HepG2 (cell line): ENCODE measurements at regions not wholly inside any gene's neighbourhood (a gene's known extent, or its start where the extent isn't known, plus 50 kb on each side); places are given as distances from the start of the nearest gene placed in this dataset.

Experiments used
- ATAC-seq: fragments of 200-7000 bp; cut with Tn5 transposase; 3 replicates; pipeline ENCODE4 v1.9.1; 2020; ENCODE audit warnings: mild to moderate bottlenecking, moderate library complexity
- BruUV-seq: library from RNA; stranded (reverse); fragments of 400-500 nt; replicated peaks from 2 replicates; lab custom pipeline; 2021; lab: Mats Ljungman, UMichigan
- CTCF ChIA-PET: fragments of 300-600 bp; formaldehyde crosslinking; extraction: SDS; loops from one replicate; lab custom pipeline; 2021; ENCODE audit warnings: low total read pairs, inconsistent platforms, low intra/inter-chr PET ratio; lab: Yijun Ruan, JAX
- POLR2A ChIA-PET: fragments of 350-600 bp; sonication (Branson Sonifier 250); formaldehyde crosslinking; loops from one replicate; lab custom pipeline; 2020; ENCODE audit warnings: antibody characterized with exemption, inconsistent platforms; lab: Yijun Ruan, JAX
- DNase-seq: peaks from one replicate; pipeline ENCODE4 v3.0.0-alpha.2; 2015; ENCODE audit warnings: low spot score
- FAIRE-seq: peaks from 3 replicates; lab custom pipeline; 2011; peaks lifted over from hg19 to GRCh38; lab: Jason Lieb, UNC
- H2AFZ ChIP-seq: one replicate; pipeline ENCODE4 v1.6.1; 2011; ENCODE audit warnings: low read length, inconsistent platforms
- H3K27ac ChIP-seq: fragments of 300-600 bp; 3 replicates; pipeline ENCODE4 v1.8.0; 2011; ENCODE audit warnings: mixed run types, mild to moderate bottlenecking, mixed read lengths, low read length, inconsistent platforms; ENCODE audit not compliant: insufficient read depth; ENCODE audit errors: extremely low read length
- H3K27me3 ChIP-seq, 2 experiments: fragments of 200-600 bp in 1 of 2; 2 replicates in 1 of 2; 3 replicates in 1 of 2; pipeline versions ENCODE4 v1.6.0 to v1.8.0; 2011; ENCODE audit warnings: low read length in 2 of 2, mild to moderate bottlenecking in 2 of 2, moderate library complexity in 2 of 2, inconsistent platforms in 1 of 2; ENCODE audit not compliant: insufficient read depth in 2 of 2, control insufficient read depth in 1 of 2
- H3K36me3 ChIP-seq, 2 experiments: fragments of 200-600 bp in 1 of 2; replicated peaks in 1 of 2; 2 replicates in 1 of 2; 3 replicates in 1 of 2; pipeline versions ENCODE4 v1.5.1 to v1.8.0; 2011; ENCODE audit warnings: low read length in 2 of 2, inconsistent platforms in 1 of 2; ENCODE audit not compliant: insufficient read depth in 2 of 2, control insufficient read depth in 1 of 2
- H3K4me1 ChIP-seq: 2 replicates; pipeline ENCODE4 v1.5.1; 2012; ENCODE audit warnings: low read length, inconsistent platforms; ENCODE audit not compliant: insufficient read depth
- H3K4me2 ChIP-seq: 2 replicates; pipeline ENCODE4 v1.6.0; 2011; ENCODE audit warnings: low read depth, low read length, inconsistent platforms
- H3K4me3 ChIP-seq, 3 experiments: fragments of 200-600 bp in 1 of 3; sonication (generic), shearing (Covaris generic) in 1 of 3; replicated peaks in 1 of 3; 2 replicates each; pipeline ENCODE4 v1.5.1; 2011 to 2016; ENCODE audit warnings: low read length in 3 of 3, inconsistent platforms in 2 of 3, low read depth in 2 of 3, mild to moderate bottlenecking in 2 of 3, control low read depth in 1 of 3, mixed read lengths in 1 of 3; ENCODE audit not compliant: insufficient read depth in 1 of 3
- H3K79me2 ChIP-seq: one replicate; pipeline ENCODE4 v1.6.1; 2011; ENCODE audit warnings: low read length, inconsistent platforms; ENCODE audit not compliant: insufficient read depth
- H3K9ac ChIP-seq: 2 replicates; pipeline ENCODE4 v1.6.0; 2011; ENCODE audit warnings: mild to moderate bottlenecking, low read depth, low read length, inconsistent platforms; ENCODE audit not compliant: insufficient read depth
- H3K9me3 ChIP-seq: 2 replicates; pipeline ENCODE4 v1.5.1; 2012; ENCODE audit warnings: mild to moderate bottlenecking, low read length
- H4K20me1 ChIP-seq: 2 replicates; pipeline ENCODE4 v1.6.0; 2011; ENCODE audit warnings: inconsistent platforms, mild to moderate bottlenecking, low read length, moderate library complexity; ENCODE audit not compliant: insufficient read depth
- YEATS2 ChIP-seq: sonication (generic); formaldehyde crosslinking; IDR thresholded peaks from 2 replicates; pipeline ENCODE4 v1.4.0; 2020; ENCODE audit warnings: missing genetic modification reagents, borderline replicate concordance
- ZNF318 ChIP-seq: sonication (generic); formaldehyde crosslinking; IDR thresholded peaks from 2 replicates; pipeline ENCODE4 v1.4.0; 2020; ENCODE audit warnings: mild to moderate bottlenecking, missing genetic modification reagents
- ZNF550 ChIP-seq: sonication (generic); formaldehyde crosslinking; IDR thresholded peaks from 2 replicates; pipeline ENCODE4 v1.4.0; 2020; ENCODE audit warnings: mild to moderate bottlenecking, missing genetic modification reagents, borderline replicate concordance
- ZNF850 ChIP-seq: sonication (generic); formaldehyde crosslinking; conservative IDR thresholded peaks from 2 replicates; pipeline ENCODE4 v1.9.0; 2021; ENCODE audit warnings: mild to moderate bottlenecking, missing genetic modification reagents
- WGBS: methylation state at CpG from one replicate; pipeline ENCODE4 v1.1.6; 2017; ENCODE audit warnings: low lambda C conversion rate; 5-methylcytosine and 5-hydroxymethylcytosine counted together
- in situ Hi-C: cut with HindIII; loops from 2 replicates; pipeline ENCODE4 v1.10.0; 2017; ENCODE audit warnings: low pct_unique_long_range_greater_than_20kb; ENCODE audit not compliant: extremely low pct_ligation_motif_present
- intact Hi-C: fragments of 100-400 bp; cut with micrococcal nuclease; formaldehyde crosslinking; loops from one replicate; pipeline ENCODE4 v1.10.0; 2022; ENCODE audit not compliant: unreplicated experiment

DNA sequence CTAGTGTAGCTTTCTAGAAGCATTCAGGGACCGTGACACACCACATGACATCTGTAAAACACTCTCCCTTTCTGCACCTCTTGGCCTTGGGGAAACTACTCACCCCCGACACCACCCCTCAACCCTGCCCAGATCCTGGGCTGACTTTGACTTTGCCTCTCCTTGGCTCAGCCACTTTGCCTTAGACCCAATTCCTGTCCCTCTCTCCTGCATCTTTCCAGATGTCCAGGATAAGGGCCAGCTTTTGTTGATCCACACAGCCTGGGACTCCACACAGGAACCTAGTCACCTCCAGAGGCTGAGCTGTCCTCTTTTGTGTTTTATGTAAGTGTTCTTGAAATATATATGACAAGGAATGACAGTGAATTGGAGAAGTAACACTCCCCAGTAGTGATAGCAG is 153.7 kb upstream of the PLXNC1 start:
- BruUV-seq = no TSS peak

More for the DNA sequence above, 153.7 kb upstream of the PLXNC1 start:
- Histone ChIP-seq H3K36me3 (no peaks in the 10 kb centered on the region), H3K4me3 (no peak overlapping the region), H3K4me1 (no peaks in the 10 kb centered on the region; the same call in 1 of the 2 replicates), H2AFZ (no peak overlapping the region), H3K27me3 (no peaks in the 10 kb centered on the region; a peak in 1 of 5 replicates), H3K27ac (no peak overlapping the region), H4K20me1 (no peaks in the 10 kb centered on the region), H3K9ac (no peak overlapping the region), H3K79me2 (no peaks in the 10 kb centered on the region), H3K4me2 (no peak overlapping the region), H3K9me3 (no peaks in the 10 kb centered on the region)
- ChIA-PET CTCF (no interaction called here), POLR2A (no interaction called here)
- in situ Hi-C loops = loop anchor here (10.0 kb wide), 1 partner anchor 110 kb away; no protein-coding TSS in a partner anchor
- TF ChIP-seq ZNF550 (CRISPR knock-in tag) (no peak), YEATS2 (no peak), ZNF318 (no peak), ZNF850 (CRISPR knock-in tag) (no peak)
- WGBS = 31% methylated on average over 1 of the region's 2 CpGs
- intact Hi-C loops = loop anchor here (5.0 kb wide), 2 partner anchors 83 to 108 kb away; no protein-coding TSS in a partner anchor
- DNase-seq (no peak), ATAC-seq (no peak), FAIRE-seq (no peak)
